ENCODE measurements at regions not wholly inside any gene's neighbourhood (a gene's known extent, or its start where the extent isn't known, plus 50 kb on each side); places are given as distances from the start of the nearest gene placed in this dataset.

DNA sequence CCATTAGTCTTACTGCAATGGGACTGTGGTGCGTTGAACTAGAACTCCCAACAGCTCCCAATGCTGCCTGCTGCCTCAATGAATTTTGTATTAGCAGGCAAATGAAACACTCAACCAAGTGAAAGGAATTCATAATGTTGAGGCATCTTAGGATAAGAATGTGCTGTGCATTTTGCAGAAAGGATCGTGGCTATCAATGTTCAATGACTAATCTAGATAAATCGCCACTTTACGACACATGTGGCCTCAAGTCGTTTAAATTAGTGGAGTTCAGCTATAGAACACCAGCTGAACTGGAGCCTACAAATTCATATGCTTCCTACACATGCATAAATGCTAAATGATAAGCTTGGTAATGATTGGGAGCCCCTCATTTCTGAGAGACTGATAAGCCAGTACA lies 318.4 kb downstream of the PSAT1 start:
- H2AFZ ChIP-seq (ENCODE audit: low read depth, low read length): no peak overlapping the region
- no peaks in the 10 kb centered on the region for H3K4me1 ChIP-seq (ENCODE audit: control insufficient read depth, extremely low read depth, insufficient read depth, low read length)
- no TSS peak for BruUV-seq (replicated peaks)
- H3K9me3 ChIP-seq (replicated peaks; ENCODE audit: control insufficient read depth, insufficient read depth, low read length): no peaks in the 10 kb centered on the region
- H3K4me2 ChIP-seq (ENCODE audit: insufficient read depth, low read length): no peak overlapping the region
- H3K27me3 ChIP-seq (ENCODE audit: control insufficient read depth in 2 of 2, insufficient read depth in 2 of 2, low read length in 2 of 2): no peaks in the 10 kb centered on the region
- no peaks in the 10 kb centered on the region for H3K79me2 ChIP-seq (ENCODE audit: control insufficient read depth, insufficient read depth, low read length)
- CTCF ChIA-PET: interaction anchor here (0.8 kb wide), 1 partner anchor 13 kb away, joined by 3 read pairs; no protein-coding TSS in a partner anchor
- no peaks in the 10 kb centered on the region for H4K20me1 ChIP-seq (replicated peaks; ENCODE audit: control insufficient read depth, extremely low read depth, insufficient read depth, low read length)
- no peak overlapping the region for H3K9ac ChIP-seq (replicated peaks; ENCODE audit: extremely low read depth, insufficient read depth, low read length)
- FAIRE-seq (no peak), DNase-seq (ENCODE audit: low read depth, low spot score) (no peak)
- POLR2A ChIA-PET: no interaction called here
- H3K9me1 ChIP-seq (replicated peaks; ENCODE audit: control insufficient read depth, extremely low read depth, insufficient read depth, low read length): no peaks in the 10 kb centered on the region
- H3K4me3 ChIP-seq (replicated peaks in 1 of 3; ENCODE audit: insufficient read depth in 1 of 3, low read depth in 1 of 3, low read length in 3 of 3): no peak overlapping the region
- dilution Hi-C loops (cut with MboI; ENCODE audit: extremely low pct_ligation_motif_present, low sequenced_read_pairs) (no loop called here), intact Hi-C loops (cut with micrococcal nuclease) (no loop called here)
- no peak overlapping the region for H3K27ac ChIP-seq (ENCODE audit: insufficient read depth, low read depth, low read length)
- TF ChIP-seq, protein P1, sequence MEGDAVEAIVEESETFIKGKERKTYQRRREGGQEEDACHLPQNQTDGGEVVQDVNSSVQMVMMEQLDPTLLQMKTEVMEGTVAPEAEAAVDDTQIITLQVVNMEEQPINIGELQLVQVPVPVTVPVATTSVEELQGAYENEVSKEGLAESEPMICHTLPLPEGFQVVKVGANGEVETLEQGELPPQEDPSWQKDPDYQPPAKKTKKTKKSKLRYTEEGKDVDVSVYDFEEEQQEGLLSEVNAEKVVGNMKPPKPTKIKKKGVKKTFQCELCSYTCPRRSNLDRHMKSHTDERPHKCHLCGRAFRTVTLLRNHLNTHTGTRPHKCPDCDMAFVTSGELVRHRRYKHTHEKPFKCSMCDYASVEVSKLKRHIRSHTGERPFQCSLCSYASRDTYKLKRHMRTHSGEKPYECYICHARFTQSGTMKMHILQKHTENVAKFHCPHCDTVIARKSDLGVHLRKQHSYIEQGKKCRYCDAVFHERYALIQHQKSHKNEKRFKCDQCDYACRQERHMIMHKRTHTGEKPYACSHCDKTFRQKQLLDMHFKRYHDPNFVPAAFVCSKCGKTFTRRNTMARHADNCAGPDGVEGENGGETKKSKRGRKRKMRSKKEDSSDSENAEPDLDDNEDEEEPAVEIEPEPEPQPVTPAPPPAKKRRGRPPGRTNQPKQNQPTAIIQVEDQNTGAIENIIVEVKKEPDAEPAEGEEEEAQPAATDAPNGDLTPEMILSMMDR (IDR thresholded peaks at IDR 0.05; ENCODE audit: extremely low read depth in 1 of 2, insufficient read depth in 1 of 2, low read depth in 1 of 2, low read length in 2 of 2): no peak
- no peak for TF ChIP-seq MYC (IDR thresholded peaks at IDR 0.05; ENCODE audit: low read depth, low read length)
- TF ChIP-seq FOS (IDR thresholded peaks at IDR 0.05; ENCODE audit: borderline replicate concordance, insufficient read depth, low read length): no peak
- no peak for TF ChIP-seq JUN (IDR thresholded peaks at IDR 0.05; ENCODE audit: borderline replicate concordance, insufficient read depth, insufficient read length, low read depth)
- TF ChIP-seq POLR2AphosphoS5 (IDR thresholded peaks at IDR 0.05; ENCODE audit: insufficient read depth, low read depth, low read length): no peak
- TF ChIP-seq EZH2 (IDR thresholded peaks at IDR 0.05; ENCODE audit: borderline replicate concordance, low read depth, low read length, severe bottlenecking): no peak
- TF ChIP-seq POLR2A (IDR thresholded peaks at IDR 0.05; ENCODE audit: low read depth, low read length): no peak
- TF ChIP-seq GATA2 (IDR thresholded peaks at IDR 0.05; ENCODE audit: insufficient read depth, insufficient read length, low read depth, low read length): no peak
- TF ChIP-seq, protein P2, sequence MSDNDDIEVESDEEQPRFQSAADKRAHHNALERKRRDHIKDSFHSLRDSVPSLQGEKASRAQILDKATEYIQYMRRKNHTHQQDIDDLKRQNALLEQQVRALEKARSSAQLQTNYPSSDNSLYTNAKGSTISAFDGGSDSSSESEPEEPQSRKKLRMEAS (IDR thresholded peaks at IDR 0.05; ENCODE audit: insufficient read depth, insufficient read length): no peak
- H3K36me3 ChIP-seq (ENCODE audit: control insufficient read depth in 2 of 2, extremely low read depth in 1 of 2, insufficient read depth in 2 of 2, low read length in 2 of 2): no peaks in the 10 kb centered on the region
